CD4-positive, alpha-beta T cell treated with Interleukin-15 for 1 hour (primary cell): ENCODE measurements at regions not wholly inside any gene's neighbourhood (a gene's known extent, or its start where the extent isn't known, plus 50 kb on each side); places are given as distances from the start of the nearest gene placed in this dataset.
"Not testable (repeated sequence)": the region's sequence is repeated elsewhere in the genome, so short reads cannot be mapped to it uniquely, and the experiment has no call there.

ENCODE experiments used
- DNase-seq: peaks from one replicate; pipeline ENCODE4 v3.0.0-alpha.2; 2020

DNA sequence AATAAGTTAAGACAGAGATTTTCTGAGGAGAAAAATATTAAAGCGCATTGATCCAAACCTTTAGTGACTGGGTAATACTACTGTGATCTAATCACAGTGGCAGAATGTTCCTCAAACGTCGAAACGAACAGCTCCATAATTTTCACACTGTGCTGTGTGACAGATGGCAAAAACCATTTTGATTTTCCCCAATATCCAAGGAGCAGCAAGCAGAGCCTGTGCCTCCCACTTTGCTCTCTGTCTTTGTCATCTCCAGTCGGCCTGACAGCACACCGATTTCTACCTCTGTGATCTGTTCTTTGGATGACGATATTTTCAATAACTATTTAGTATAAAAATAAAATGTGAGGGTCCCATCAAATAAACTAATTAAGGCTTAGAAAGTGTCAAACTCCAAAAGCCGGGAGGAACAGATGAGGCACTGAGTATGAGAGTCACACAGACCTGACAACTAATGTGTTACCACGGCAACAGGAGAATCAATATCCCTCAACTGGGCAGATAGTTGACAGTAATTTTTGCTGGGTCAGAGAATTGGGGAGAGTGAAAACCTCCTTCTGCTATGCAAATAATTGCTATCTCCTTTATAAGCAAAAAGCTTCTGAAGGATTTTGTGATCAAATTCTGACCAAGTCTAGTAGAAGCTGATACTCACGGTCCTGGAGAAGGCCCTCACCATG is 489.1 kb upstream of the CFAP20DC start:
- no peak for DNase-seq

DNA sequence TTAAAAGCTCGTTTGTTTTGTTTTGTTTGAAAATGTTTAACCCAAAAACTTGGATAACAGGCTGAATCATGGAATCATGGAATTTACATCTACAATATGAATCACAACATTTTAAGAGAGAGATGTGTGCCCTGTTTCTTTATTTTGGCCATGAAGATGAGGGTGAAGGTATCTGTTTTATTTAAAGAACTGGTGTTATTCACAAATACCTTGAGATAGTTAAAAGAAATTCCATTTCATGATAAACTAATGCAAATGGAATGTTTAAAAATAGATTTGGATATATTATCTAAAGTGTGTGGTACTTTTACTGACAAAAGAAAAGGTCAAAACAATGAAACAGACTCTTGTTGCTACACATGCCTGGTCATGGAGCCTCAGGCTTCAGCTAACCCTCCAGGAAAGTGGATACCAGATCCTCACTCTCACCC is 486.0 kb upstream of the CFAP20DC start:
- DNase-seq, result no peak

DNA sequence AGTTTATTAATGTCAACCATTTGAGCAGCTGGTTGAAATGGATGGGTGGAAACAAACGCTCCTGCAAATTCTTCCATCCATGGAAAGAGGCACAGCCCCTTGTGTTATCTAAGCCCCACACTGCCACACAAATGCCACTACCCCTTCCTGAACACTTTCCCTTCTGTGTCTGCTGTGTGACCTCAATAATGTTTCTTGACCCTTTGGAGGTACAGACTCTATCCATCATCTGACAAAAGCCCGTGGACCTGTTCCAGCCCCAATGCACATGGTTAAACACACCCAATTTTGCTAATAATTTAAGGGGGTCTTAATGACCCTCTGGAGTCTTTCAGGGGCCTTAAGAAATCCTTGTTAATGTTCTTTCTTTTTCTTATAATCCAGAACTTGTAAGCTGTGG is 482.2 kb upstream of the CFAP20DC start:
- no peak for DNase-seq

DNA sequence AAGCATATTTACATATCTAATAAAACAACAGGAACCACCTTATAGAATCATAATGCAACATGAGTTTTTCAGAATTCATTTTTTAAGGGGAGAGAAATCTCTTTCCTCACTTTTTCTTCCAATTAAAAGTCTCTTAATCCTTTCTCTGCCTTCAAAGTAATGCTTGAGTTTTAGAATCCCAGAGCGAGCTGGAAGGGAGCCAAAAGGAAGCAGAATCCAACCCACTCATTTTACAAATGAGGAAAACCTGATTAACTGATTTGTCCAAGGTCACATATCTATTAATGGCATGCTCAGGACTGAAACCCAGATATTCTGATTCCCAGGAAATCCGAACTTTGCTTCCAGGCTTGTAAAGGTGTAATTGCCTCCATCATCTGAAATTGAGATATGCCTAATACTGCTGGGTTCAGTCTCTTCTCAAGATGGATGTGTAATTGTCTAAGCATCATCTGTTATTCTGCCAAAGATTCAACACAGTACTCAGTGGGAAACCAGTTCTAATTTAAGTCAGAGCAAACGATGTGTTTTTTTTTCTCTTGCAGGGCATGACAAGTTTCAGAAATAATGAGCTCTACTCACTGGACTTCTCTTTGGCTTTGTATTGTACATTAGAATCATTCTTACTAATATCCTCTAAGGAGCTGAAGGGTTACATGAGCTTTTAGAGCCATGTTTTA is 481.4 kb upstream of the CFAP20DC start:
- DNase-seq, result no peak

DNA sequence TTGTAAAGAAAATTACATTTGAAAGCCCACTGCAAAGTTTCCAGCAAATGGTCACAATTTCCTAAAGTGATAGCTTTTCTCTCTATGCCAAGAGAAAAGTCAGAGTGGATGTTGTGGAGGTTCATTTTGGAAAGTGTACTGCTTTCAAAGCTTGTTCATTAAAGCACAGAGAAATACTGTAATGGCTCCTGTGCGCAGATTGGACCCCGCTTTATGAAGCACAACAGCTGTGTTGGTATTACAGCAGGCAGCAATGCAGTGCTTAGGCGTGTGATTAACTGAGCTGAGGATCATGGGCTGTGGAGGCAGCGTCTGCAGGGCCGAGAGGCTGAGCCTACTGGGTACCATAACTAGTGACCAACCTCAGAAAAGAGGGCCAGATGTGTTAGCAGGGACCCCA is 478.4 kb upstream of the CFAP20DC start:
- no peak for DNase-seq

DNA sequence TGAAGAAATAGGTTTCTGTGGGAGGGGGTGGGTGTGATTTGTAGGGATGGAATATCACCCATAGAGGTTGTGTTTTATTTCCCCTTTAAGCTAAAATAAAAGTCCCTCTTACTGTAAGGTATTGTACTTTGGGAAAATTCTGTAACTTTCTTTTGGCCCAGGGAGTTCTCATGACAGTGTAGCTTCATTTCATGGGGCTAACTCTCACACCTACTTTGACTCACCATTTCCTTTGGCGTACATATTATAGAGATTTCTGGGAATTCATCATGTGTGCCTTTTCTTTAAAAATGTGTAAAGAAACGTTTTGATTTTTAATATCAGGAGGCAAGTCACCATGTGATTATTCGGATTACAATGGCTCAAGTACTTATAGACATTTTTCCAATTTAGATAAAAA is 477.7 kb upstream of the CFAP20DC start:
- DNase-seq, result no peak

DNA sequence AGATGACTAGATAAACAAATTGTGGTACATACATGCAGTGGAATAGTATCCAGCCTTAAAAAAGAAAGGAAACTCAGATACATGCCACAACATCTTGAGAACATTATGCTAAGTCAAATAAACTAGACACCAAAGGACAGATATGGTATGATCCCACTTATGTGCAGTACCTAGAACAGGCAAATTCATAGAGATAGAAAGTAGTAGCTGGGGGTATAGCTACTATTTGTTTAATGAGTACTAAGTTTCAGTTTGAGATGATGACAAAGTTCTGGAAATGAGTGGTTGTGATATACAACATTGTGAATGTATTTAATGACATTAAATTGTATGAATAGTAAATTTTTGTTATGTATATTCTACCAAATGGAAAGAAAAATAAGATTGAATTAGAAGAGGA is 477.2 kb upstream of the CFAP20DC start:
- no peak for DNase-seq

DNA sequence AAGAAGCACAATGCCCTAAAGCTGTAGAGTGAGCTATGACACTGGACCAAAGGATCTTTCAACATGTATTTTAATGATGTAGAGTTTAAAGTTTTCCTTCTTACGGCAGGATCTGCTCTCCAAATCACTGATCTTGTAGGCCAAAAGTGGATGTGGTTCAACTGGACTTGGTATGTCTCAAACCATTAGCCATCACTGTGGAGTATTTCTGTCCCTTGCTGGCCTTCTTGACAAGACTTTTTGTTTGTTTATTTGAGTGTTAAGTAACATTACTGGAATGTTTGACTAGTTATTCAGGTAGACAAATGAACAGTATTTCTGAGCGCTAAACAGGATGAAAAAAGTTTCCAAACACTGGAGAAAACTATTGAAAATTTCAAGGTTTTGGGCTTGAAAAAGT is 472.7 kb upstream of the CFAP20DC start:
- no peak for DNase-seq

DNA sequence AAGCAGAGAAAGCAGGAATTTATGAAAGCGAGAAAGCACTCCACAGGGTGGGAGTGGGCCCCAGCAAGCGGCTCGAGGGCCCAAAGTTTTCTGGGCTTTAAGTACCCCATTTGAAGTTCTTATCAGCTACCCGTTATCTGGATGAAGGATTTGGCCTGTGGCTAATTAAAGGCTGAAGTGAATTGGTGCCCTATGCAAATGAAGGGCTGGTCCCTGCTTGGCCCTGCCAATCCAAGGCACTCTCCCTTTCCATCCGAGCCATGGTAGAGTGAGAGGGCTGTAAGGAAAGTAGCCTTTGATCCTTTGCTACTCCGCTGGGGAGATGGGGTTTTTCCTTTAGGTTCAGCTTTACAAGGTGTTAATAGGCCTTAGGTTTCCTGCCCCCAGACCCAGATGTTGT is 469.3 kb upstream of the CFAP20DC start:
- DNase-seq, result no peak

DNA sequence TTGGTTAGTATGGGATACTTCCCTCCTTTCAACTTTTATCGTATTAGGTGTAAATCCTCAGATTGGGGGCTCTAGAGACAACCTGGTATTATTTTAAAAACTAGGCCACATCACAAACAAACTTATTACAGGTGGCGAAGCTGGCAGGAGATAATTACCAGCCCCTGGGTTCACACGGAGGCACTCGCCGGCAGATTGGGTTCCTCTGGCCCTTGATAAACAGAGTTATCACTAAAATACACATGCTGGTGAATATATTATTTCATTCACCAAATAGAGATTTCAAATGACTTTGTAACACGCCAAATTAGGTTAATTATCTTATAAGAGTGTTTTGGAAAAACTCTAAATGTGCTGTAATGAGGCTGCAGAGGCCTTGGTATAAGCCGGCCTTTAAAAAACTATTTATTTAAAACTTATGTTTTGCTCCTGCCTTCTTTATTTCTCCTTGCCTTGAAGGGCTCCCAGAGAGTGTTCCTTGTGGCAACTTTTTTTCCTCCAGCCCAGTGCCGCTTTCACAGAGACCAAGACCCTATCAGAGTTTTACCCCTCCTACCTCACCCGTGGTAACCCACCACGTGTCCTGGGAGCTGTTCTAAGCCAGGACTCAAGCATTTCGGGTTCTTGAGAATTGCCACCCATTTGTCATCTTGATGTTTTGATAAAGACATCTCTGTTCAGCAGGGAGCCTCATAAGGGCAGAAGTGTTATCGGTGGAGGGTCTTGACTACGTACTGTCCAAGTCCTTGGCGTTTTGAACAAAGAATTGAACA is 468.6 kb upstream of the CFAP20DC start:
- DNase-seq, result no peak

DNA sequence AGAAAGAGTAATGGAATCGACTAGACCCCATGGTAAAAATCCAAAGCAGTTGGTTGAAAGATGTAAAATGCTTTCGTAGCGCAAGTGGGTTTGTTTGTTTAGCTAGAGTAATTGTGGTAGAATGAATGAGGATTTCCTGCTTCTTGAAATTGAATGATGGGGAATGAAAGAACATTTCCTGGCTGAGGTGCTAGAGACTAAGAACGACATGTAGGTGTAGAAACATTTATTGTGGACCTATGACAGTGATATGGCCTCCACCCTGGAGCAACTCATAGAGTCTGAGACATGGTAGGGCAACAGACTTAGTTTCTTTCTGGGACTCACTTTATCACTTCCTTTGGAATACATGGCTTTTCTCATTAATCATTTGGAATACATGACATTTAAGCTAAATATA is 467.6 kb upstream of the CFAP20DC start:
- DNase-seq, result no peak

DNA sequence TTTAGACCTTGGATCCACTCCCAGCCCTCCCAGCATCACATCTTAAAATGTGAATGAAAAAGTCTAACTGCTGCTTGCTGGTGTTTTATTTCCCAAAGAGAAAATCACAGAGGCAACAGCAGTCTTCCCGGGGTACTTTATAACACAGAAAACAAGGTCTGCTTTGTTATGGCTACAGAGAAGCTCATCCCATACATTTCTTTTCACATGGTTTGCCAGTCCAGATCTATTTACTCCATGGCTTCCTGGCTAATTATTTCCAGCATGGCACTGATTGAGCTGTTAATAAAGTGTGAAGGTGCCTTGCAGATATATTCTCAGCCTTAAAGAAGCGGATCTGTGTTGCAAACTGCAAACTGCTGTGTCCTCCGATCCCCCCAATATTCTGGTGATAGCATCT is 466.1 kb upstream of the CFAP20DC start:
- DNase-seq, result no peak

DNA sequence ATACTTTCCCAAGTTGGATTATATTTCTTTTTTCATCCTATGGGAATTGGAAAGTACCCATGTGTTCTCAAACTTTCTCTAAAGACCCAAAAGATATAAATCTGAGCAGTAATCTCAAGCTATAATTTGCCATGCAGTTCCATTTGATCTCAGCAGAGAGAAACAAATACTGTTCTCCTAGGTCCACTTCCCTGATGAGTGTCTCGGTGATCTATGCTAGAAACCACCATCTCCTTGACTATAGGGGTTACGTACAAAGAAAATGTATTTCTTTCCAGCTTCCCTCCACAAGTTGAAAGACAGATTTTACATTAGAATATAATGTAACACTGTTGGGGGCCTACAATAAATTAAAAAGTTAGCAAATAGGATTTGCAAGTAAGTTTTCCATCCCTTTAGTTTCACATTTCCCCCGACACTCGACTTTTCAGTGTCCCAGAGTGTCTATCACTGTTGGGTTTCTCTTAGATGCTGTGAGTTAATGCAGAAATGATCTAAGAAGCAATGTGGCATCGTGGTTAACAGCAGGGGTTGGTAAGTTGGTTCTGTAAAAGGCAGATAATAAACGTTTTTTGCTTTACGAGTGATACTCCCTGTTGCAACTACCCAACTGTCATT is 465.1 kb upstream of the CFAP20DC start:
- DNase-seq, result no peak

DNA sequence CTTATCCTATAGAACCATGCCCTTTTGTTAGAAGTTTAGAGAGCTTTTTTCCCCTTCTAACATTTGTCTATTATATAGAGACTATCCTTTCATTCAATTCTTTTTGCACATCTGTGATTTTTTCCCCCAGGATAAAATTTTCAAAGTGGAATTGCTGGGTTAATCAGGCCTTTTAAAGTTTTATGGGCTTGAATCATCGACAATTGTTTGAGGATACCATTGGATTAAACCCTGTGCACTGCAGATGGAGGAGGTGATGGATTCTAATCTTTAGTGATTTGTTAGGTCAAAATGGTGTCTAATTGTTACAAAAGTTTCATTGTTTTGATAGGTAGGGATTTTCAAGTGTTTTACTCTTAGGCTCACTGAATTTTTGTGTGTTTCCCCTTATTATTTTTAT is 463.7 kb upstream of the CFAP20DC start:
- no peak for DNase-seq

DNA sequence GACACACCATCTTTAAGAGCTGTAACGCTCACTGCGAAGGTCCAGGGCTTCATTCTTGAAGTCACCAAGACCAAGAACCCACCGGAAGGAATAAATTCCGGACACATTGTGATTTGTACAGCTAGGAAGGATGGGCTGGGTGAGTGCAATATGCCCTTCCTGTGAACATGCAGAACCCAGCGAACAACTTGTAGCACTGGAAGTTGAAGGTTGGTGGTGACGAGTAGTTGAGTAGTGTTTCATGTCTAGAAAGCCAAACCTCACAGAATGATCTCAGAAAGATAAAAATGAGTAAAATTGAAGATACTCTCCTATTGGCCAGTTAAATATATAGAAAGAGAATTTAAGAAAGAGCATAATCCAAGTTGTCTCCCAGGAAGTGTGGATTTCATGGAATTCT is 462.2 kb upstream of the CFAP20DC start:
- no peak for DNase-seq

DNA sequence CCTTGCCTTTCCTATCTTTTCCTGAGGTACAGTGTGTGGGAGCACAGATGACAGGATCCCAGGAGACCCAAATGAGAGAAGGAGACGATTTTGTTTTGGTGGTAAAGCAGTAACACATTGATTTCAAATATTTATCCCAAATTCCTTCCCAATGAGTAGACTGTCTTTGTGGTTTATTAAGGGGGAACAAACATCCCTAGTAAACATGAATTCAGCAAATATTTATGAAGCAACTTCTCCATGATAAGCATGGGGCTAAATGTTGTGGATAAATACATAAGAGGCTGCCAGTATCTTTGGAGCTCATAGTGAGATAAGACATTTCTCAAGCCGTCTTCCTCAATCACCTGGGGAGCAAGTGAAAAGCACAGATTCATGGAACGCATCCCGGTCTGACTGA is 460.8 kb upstream of the CFAP20DC start:
- DNase-seq, result no peak

DNA sequence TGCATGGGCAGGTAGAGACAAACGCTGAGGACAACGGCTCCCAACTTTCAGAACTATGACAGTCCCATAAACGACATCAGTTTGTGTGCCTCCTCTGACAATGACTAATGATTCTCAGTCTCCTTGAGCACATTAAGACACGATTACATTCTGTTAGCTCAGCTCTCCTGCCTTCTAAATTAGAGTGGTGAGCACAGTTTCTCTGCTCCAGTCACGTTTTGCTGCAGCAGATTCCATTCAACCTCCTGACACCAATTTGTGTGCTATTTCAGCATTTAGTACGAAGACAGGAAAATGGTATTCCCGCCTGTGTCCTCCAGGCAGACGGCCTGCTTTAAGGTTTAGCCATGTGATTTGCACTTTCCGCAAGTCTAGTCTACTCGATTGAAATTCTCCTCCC is 458.4 kb upstream of the CFAP20DC start:
- DNase-seq, result no peak

DNA sequence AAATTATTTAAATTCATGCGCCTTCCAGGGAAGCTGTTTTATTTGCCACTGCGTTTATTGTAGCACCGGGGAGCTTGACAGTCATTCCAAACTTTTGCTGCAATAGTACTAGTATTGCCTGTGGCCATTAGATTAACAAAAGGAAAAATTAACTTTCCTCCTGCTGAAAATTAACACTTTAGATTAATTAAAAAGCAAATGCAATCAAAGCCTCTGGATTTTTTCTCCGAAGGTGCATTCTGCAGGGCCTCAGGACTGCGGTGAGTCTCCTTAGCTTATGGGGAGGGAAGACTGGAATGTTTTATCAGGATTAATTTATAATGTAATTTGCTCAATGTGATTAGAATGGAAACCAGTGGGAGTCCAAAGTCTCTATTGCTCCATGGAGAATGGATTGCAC is 456.4 kb upstream of the CFAP20DC start:
- DNase-seq, result no peak

DNA sequence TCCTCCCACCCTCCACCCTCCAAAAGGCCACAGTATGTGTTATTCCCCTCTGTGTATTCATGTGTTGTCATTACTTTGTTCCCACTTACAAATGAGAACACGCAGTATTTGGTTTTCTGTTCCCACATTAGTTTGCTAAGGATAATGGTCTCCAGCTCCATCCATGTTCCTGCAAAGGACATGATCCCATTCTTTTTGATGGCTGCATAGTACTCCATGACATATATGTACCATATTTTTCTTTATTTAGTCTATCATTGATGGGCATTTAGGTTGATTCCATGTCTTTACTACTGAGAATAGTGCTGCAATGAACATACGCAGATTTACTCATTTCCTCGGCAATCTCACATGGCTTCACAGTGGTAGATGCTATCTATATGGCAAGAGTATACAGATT is 453.6 kb upstream of the CFAP20DC start:
- DNase-seq, result no peak

DNA sequence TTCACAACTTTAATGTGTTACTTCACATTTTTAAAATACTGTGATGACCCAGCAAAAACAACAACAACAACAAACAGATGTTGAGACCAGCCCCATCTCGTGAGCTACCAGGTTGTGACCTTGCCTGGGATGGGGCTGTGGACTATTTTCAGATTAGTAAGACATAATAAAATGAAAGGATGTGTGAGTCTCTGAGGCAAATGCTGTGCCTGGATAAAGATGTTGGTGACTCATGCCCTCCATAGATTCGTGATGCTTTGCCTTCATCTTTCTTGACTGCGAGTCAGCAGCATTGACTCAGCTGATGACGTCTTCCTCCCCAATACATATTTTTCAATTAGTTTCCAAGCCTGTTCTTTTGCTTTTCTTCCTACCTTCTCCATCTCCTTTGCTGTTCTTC is 453.0 kb upstream of the CFAP20DC start:
- no peak for DNase-seq

DNA sequence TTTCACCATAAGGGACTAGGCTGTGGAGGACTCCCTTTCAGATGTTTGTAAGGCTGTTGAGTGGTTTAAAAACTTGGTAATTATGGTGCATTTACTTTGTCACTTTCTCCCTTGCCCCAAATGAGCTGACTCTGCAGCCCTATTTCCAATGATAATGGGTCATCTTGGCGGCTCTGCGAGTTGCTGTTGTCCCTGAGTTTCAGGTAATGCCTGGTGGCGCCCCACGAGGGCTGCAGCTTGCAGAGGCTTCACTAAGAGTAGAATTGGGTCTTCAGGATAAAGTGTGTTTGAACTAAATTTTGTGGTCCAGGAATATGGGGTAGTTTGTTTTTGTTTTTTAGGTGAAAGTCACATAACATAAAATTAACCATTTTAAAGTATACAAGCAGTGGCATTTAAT is 450.1 kb upstream of the CFAP20DC start:
- DNase-seq, result no peak

DNA sequence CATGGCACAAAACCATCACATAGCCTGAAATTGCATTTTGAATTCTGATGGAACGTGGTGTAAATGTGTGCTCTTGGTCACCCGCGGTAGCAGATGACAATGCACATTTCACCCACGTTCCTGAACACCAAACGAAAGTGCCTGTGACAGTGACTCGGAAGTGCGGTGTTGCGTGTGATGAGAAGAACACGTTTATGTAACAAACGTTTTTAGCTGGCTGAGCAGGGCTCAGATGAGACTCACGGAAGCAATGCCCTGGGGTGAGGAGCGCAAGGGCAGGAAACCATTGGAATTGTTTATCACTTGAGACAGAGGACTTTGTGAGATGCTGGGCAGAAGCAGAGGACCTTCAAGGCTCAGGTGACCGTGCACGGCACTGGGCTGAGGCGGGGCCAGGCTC is 449.2 kb upstream of the CFAP20DC start:
- no peak for DNase-seq

DNA sequence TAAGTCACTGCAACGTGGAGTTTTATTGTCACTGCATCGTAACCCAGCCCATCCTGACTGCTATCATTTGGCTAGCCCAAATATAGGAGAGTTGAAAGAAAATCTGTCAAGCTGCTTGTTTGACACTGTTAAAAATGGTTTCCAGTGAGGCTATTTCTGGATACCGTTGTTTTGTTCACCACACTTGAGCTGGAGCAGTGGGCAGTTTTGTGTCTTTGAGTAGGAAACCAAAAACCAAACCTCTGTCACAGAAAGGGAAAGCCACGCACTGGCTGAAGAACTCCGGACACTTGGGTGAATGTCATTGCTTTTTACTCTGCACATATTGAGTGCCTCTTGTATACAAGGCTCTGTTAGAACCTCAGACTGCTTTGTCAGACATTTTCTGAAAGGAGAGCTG is 446.4 kb upstream of the CFAP20DC start:
- DNase-seq, result no peak

DNA sequence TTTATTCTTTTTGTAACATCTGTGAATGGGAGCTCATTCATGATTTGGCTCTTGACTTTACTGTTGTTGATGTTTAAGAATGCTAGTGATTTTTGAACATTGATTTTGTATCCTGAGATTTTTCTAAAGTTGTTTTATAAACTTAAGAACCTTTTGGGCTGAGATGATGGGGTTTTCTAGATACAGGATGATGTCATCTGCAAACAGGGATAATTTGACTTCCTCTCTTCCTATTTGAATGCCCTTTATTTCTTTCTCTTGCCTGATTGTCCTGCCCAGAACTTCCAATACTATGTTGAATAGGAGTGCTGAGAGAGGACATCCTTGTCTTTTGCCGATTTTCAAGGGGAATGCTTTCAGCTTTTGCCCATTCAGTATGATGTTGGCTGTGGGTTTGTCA is 445.1 kb upstream of the CFAP20DC start:
- not testable (repeated sequence) for DNase-seq
